Right renal cortex interstitium (tissue), 3 donors: ENCODE measurements at regions not wholly inside any gene's neighbourhood (a gene's known extent, or its start where the extent isn't known, plus 50 kb on each side); places are given as distances from the start of the nearest gene placed in this dataset.
"Not testable (repeated sequence)": the region's sequence is repeated elsewhere in the genome, so short reads cannot be mapped to it uniquely, and the experiment has no call there.

Experiments
- DNase-seq, 3 donors: peaks; one replicate each; pipeline ENCODE4 v3.0.0-alpha.2; 2013; ENCODE audit warnings: low read depth in 3 of 3, low spot score in 2 of 3

GRCh38 chrX:125378205-125378604, 58.5 kb downstream of the TEX13C start:
- no peak for DNase-seq

- no peak for DNase-seq
Measured at GRCh38 chrX:125378770-125379169, 59.1 kb downstream of the TEX13C start.

GRCh38 chrX:125382148-125382628, 62.5 kb downstream of the TEX13C start:
- no peak for DNase-seq

GRCh38 chrX:125382889-125383288, 63.2 kb downstream of the TEX13C start:
- DNase-seq, result no peak

- no peak for DNase-seq
Measured at GRCh38 chrX:125384867-125385266, 65.2 kb downstream of the TEX13C start.

GRCh38 chrX:125387945-125388344, 68.3 kb downstream of the TEX13C start:
- no peak for DNase-seq

GRCh38 chrX:125394449-125394848, 74.8 kb downstream of the TEX13C start:
- no peak for DNase-seq

- no peak for DNase-seq
Measured at GRCh38 chrX:125395626-125396025, 76.0 kb downstream of the TEX13C start.

- DNase-seq, result no peak
Measured at GRCh38 chrX:125398959-125399440, 79.3 kb downstream of the TEX13C start.

- DNase-seq, result no peak
Measured at GRCh38 chrX:125402807-125403206, 83.1 kb downstream of the TEX13C start.

GRCh38 chrX:125404667-125405160, 85.0 kb downstream of the TEX13C start:
- no peak for DNase-seq

GRCh38 chrX:125405339-125405738, 85.7 kb downstream of the TEX13C start:
- no peak for DNase-seq

GRCh38 chrX:125407314-125407713, 87.6 kb downstream of the TEX13C start:
- no peak for DNase-seq

GRCh38 chrX:125420809-125421208, 101.1 kb downstream of the TEX13C start:
- DNase-seq, result no peak

GRCh38 chrX:125422986-125423385, 103.3 kb downstream of the TEX13C start:
- no peak for DNase-seq

GRCh38 chrX:125424536-125424935, 104.9 kb downstream of the TEX13C start:
- DNase-seq, result no peak

GRCh38 chrX:125436855-125437254, 117.2 kb downstream of the TEX13C start:
- DNase-seq, result no peak

GRCh38 chrX:125439194-125439849, 119.7 kb downstream of the TEX13C start:
- DNase-seq, result no peak

GRCh38 chrX:125444659-125445058, 125.0 kb downstream of the TEX13C start:
- DNase-seq, result no peak

GRCh38 chrX:125475482-125475881, 155.8 kb downstream of the TEX13C start:
- DNase-seq, result no peak

GRCh38 chrX:125492439-125492838, 172.8 kb downstream of the TEX13C start:
- no peak for DNase-seq

- DNase-seq, result not testable (repeated sequence)
Measured at GRCh38 chrX:125493004-125493403, 173.3 kb downstream of the TEX13C start.

- no peak for DNase-seq
Measured at GRCh38 chrX:125497667-125498066, 178.0 kb downstream of the TEX13C start.
